Peyer's patch (tissue), 4 donors: ENCODE measurements at regions not wholly inside any gene's neighbourhood (a gene's known extent, or its start where the extent isn't known, plus 50 kb on each side); places are given as distances from the start of the nearest gene placed in this dataset.

Experiments
- POLR2A ChIP-seq, 2 donors: fragments of 450-650 bp; IDR thresholded peaks; one replicate each; pipeline ENCODE4 v1.5.1; 2017; ENCODE audit warnings: antibody characterized with exemption in 2 of 2, mild to moderate bottlenecking in 2 of 2, moderate library complexity in 2 of 2
- TF ChIP-seq, protein P1 (sequence below), 6 experiments: fragments of 450-650 bp in 4 of 6; fragments of 200-600 bp in 2 of 6; sonication (generic) in 1 of 6; IDR thresholded peaks; one replicate each; pipeline ENCODE4 v1.5.1; 2017 to 2019; ENCODE audit warnings: antibody characterized with exemption in 6 of 6, mild to moderate bottlenecking in 3 of 6, moderate library complexity in 1 of 6

DNA sequence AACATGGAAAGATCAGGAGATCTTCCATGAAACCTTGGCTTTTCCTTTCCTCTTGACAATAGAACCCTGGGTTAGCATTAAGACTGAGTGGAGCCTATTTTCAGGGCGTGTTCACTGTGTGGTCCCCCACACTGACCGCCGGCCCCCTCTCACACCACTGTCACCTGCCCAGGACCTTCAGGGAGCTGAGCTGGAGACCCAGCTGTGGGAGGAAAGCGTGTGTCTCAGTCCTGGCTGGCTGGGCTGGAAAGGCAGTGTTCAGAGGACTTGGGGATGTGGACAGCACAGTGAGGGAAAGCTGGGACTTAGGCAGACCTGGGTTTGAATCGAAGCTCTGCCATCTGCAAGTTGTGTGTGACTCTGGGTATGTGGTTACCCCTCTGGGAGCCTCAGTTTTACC lies 268.1 kb downstream of the NSG2 start:
- TF ChIP-seq POLR2A (IDR thresholded peaks at IDR 0.05) = no peak
- TF ChIP-seq, protein P1, sequence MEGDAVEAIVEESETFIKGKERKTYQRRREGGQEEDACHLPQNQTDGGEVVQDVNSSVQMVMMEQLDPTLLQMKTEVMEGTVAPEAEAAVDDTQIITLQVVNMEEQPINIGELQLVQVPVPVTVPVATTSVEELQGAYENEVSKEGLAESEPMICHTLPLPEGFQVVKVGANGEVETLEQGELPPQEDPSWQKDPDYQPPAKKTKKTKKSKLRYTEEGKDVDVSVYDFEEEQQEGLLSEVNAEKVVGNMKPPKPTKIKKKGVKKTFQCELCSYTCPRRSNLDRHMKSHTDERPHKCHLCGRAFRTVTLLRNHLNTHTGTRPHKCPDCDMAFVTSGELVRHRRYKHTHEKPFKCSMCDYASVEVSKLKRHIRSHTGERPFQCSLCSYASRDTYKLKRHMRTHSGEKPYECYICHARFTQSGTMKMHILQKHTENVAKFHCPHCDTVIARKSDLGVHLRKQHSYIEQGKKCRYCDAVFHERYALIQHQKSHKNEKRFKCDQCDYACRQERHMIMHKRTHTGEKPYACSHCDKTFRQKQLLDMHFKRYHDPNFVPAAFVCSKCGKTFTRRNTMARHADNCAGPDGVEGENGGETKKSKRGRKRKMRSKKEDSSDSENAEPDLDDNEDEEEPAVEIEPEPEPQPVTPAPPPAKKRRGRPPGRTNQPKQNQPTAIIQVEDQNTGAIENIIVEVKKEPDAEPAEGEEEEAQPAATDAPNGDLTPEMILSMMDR (IDR thresholded peaks at IDR 0.05) = no peak
